Loucy (cell line): ENCODE measurements at regions not wholly inside any gene's neighbourhood (a gene's known extent, or its start where the extent isn't known, plus 50 kb on each side); places are given as distances from the start of the nearest gene placed in this dataset.

ENCODE experiments used
- EZH2phosphoT487 ChIP-seq: fragments of 200-600 bp; IDR thresholded peaks from 2 replicates; pipeline ENCODE4 v1.6.1; 2018; ENCODE audit warnings: antibody characterized with exemption, mild to moderate bottlenecking, moderate library complexity, borderline replicate concordance
- TF ChIP-seq, protein P1 (sequence below): fragments of 200-600 bp; sonication (generic); conservative IDR thresholded peaks from 2 replicates; pipeline ENCODE4 v1.5.1; 2014; ENCODE audit warnings: mild to moderate bottlenecking, antibody characterized with exemption, low read length

DNA sequence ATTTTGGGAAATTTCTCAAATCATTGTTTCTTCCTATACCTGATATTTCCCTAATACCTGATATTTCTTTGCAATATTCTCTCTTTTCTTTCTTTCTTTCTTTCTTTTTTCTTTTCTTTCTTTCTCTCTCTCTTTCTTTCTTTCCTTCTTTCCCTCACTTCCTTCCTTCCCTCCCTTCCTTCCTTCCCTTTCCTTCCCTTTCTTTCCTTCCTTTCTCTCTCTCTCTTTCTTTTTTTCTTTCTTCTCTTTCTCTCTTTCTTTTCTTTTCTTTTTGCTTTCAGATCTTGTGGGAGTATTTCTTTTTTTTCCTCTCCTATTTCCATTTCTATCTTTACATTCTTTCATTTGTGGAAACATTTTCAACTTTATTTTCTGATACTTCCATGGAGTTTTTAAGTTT is 76.1 kb upstream of the ANKEF1 start:
- TF ChIP-seq, protein P1, sequence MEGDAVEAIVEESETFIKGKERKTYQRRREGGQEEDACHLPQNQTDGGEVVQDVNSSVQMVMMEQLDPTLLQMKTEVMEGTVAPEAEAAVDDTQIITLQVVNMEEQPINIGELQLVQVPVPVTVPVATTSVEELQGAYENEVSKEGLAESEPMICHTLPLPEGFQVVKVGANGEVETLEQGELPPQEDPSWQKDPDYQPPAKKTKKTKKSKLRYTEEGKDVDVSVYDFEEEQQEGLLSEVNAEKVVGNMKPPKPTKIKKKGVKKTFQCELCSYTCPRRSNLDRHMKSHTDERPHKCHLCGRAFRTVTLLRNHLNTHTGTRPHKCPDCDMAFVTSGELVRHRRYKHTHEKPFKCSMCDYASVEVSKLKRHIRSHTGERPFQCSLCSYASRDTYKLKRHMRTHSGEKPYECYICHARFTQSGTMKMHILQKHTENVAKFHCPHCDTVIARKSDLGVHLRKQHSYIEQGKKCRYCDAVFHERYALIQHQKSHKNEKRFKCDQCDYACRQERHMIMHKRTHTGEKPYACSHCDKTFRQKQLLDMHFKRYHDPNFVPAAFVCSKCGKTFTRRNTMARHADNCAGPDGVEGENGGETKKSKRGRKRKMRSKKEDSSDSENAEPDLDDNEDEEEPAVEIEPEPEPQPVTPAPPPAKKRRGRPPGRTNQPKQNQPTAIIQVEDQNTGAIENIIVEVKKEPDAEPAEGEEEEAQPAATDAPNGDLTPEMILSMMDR: no peak
- TF ChIP-seq EZH2phosphoT487: no peak
